LoVo (cell line): ENCODE measurements at regions not wholly inside any gene's neighbourhood (a gene's known extent, or its start where the extent isn't known, plus 50 kb on each side); places are given as distances from the start of the nearest gene placed in this dataset.
"Not testable (repeated sequence)": the region's sequence is repeated elsewhere in the genome, so short reads cannot be mapped to it uniquely, and the experiment has no call there.

Experiments used
- DNase-seq: peaks from one replicate; pipeline ENCODE4 v3.0.0-alpha.2; 2016; ENCODE audit warnings: low spot score

GRCh38 chr18:2112435-2113045 is 458.8 kb downstream of the METTL4 start:
- no peak for DNase-seq

- no peak for DNase-seq
Observed at GRCh38 chr18:2114289-2114688, 457.0 kb downstream of the METTL4 start.

- no peak for DNase-seq
Observed at GRCh38 chr18:2114765-2115164, 456.5 kb downstream of the METTL4 start.

GRCh38 chr18:2121224-2121623 is 450.1 kb downstream of the METTL4 start:
- no peak for DNase-seq

- no peak for DNase-seq
Observed at GRCh38 chr18:2123077-2123476, 448.2 kb downstream of the METTL4 start.

- no peak for DNase-seq
Observed at GRCh38 chr18:2134364-2134763, 436.9 kb downstream of the METTL4 start.

- no peak for DNase-seq
Observed at GRCh38 chr18:2135309-2135708, 436.0 kb downstream of the METTL4 start.

- DNase-seq, result no peak
Observed at GRCh38 chr18:2138552-2138951, 432.8 kb downstream of the METTL4 start.

GRCh38 chr18:2139691-2140090 is 431.6 kb downstream of the METTL4 start:
- DNase-seq, result no peak

- DNase-seq, result no peak
Observed at GRCh38 chr18:2143636-2144035, 427.7 kb downstream of the METTL4 start.

GRCh38 chr18:2144811-2145210 is 426.5 kb downstream of the METTL4 start:
- DNase-seq, result no peak

- no peak for DNase-seq
Observed at GRCh38 chr18:2146092-2146491, 425.2 kb downstream of the METTL4 start.

GRCh38 chr18:2146754-2147153 is 424.6 kb downstream of the METTL4 start:
- no peak for DNase-seq

GRCh38 chr18:2147476-2148230 is 423.7 kb downstream of the METTL4 start:
- no peak for DNase-seq

GRCh38 chr18:2148823-2149222 is 422.5 kb downstream of the METTL4 start:
- no peak for DNase-seq

GRCh38 chr18:2150566-2150965 is 420.7 kb downstream of the METTL4 start:
- DNase-seq, result no peak

- DNase-seq, result no peak
Observed at GRCh38 chr18:2154278-2154677, 417.0 kb downstream of the METTL4 start.

- DNase-seq, result no peak
Observed at GRCh38 chr18:2164644-2165550, 406.4 kb downstream of the METTL4 start.

- not testable (repeated sequence) for DNase-seq
Observed at GRCh38 chr18:2166876-2167275, 404.4 kb downstream of the METTL4 start.

GRCh38 chr18:2168022-2168421 is 403.3 kb downstream of the METTL4 start:
- no peak for DNase-seq

- no peak for DNase-seq
Observed at GRCh38 chr18:2169656-2170055, 401.6 kb downstream of the METTL4 start.

- no peak for DNase-seq
Observed at GRCh38 chr18:2171840-2172625, 399.3 kb downstream of the METTL4 start.
